ENCODE measurements at regions not wholly inside any gene's neighbourhood (a gene's known extent, or its start where the extent isn't known, plus 50 kb on each side); places are given as distances from the start of the nearest gene placed in this dataset.

DNA sequence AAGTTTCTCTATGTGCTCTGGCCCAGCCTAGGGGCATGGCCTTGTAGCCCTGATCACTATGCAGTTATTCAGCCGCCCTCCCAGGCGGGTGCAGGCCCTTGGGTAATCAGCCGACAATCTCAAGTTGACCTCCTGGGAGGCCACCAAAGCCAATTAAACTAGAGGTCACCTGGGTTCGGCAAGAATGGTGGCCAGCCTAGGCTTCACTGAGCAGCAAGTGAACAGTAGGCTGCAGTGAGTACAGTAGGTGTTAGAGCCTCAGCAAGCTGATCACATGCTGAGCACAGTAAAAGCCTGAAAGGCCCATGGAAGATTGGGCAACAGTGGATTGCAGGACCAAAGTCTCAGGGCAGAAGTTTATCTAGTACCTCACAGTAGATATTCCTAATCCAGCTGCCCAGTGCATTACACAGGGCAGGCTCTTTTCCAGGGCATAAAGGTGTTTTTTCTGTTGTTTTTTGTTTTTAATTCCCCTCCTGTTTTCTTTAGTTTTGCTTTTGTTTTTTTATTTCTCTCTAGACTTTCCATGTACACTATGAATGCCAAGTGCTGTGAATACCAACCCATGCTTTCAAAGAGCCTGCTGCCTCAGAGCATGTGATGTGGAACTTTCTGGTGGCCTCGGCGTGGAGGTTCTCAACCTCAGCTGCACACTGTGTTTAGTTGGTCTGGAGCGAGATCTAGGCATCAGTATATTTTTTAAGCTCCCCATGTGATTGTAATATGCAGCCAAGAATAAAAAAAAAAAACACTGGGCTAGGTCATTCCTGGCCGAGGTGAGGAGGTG, 55.9 kb upstream of the ATL2 start (continued):
- TF ChIP-seq ZNF235 (CRISPR knock-in tag; IDR thresholded peaks at IDR 0.05; ENCODE audit: borderline replicate concordance) (no peak), TIGD3 (CRISPR knock-in tag; IDR thresholded peaks at IDR 0.05; ENCODE audit: borderline replicate concordance) (peak; percentile 71; the same call in 1 of the 2 replicates), ZNF569 (CRISPR knock-in tag; IDR thresholded peaks at IDR 0.05; ENCODE audit: borderline replicate concordance) (no peak), CERS6 (CRISPR knock-in tag; IDR thresholded peaks at IDR 0.05) (no peak), ZNF280B (CRISPR knock-in tag; IDR thresholded peaks at IDR 0.05; ENCODE audit: borderline replicate concordance) (peak; percentile 99), ZNF644 (CRISPR knock-in tag; IDR thresholded peaks at IDR 0.05; ENCODE audit: low read depth) (peak; percentile 99), TMF1 (CRISPR knock-in tag; IDR thresholded peaks at IDR 0.05; ENCODE audit: low read depth) (0 out of 2 replicates have a peak, but pooled peaks have one; percentile 23), ATF7 (IDR thresholded peaks at IDR 0.05) (peak; percentile 46; the same call in 1 of the 2 replicates), ATF7 (CRISPR knock-in tag; IDR thresholded peaks at IDR 0.05) (peak; percentile 91; the same call in 1 of the 2 replicates), PRPF4 (IDR thresholded peaks at IDR 0.05; ENCODE audit: low read depth, low read length, poor library complexity, severe bottlenecking) (no peak), ZNF326 (CRISPR knock-in tag; IDR thresholded peaks at IDR 0.05; ENCODE audit: borderline replicate concordance) (no peak), SMARCE1 (IDR thresholded peaks at IDR 0.05; ENCODE audit: borderline replicate concordance) (no peak), ISX (CRISPR knock-in tag; conservative IDR thresholded peaks at IDR 0.05) (no peak)
- TF ChIP-seq, protein P1, sequence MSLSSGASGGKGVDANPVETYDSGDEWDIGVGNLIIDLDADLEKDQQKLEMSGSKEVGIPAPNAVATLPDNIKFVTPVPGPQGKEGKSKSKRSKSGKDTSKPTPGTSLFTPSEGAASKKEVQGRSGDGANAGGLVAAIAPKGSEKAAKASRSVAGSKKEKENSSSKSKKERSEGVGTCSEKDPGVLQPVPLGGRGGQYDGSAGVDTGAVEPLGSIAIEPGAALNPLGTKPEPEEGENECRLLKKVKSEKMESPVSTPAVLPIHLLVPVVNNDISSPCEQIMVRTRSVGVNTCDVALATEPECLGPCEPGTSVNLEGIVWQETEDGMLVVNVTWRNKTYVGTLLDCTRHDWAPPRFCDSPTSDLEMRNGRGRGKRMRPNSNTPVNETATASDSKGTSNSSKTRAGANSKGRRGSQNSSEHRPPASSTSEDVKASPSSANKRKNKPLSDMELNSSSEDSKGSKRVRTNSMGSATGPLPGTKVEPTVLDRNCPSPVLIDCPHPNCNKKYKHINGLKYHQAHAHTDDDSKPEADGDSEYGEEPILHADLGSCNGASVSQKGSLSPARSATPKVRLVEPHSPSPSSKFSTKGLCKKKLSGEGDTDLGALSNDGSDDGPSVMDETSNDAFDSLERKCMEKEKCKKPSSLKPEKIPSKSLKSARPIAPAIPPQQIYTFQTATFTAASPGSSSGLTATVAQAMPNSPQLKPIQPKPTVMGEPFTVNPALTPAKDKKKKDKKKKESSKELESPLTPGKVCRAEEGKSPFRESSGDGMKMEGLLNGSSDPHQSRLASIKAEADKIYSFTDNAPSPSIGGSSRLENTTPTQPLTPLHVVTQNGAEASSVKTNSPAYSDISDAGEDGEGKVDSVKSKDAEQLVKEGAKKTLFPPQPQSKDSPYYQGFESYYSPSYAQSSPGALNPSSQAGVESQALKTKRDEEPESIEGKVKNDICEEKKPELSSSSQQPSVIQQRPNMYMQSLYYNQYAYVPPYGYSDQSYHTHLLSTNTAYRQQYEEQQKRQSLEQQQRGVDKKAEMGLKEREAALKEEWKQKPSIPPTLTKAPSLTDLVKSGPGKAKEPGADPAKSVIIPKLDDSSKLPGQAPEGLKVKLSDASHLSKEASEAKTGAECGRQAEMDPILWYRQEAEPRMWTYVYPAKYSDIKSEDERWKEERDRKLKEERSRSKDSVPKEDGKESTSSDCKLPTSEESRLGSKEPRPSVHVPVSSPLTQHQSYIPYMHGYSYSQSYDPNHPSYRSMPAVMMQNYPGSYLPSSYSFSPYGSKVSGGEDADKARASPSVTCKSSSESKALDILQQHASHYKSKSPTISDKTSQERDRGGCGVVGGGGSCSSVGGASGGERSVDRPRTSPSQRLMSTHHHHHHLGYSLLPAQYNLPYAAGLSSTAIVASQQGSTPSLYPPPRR (CRISPR knock-in tag; IDR thresholded peaks at IDR 0.05; ENCODE audit: borderline replicate concordance), result peak; percentile 91
- TF ChIP-seq, protein P2, sequence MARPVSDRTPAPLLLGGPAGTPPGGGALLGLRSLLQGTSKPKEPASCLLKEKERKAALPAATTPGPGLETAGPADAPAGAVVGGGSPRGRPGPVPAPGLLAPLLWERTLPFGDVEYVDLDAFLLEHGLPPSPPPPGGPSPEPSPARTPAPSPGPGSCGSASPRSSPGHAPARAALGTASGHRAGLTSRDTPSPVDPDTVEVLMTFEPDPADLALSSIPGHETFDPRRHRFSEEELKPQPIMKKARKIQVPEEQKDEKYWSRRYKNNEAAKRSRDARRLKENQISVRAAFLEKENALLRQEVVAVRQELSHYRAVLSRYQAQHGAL (CRISPR knock-in tag; IDR thresholded peaks at IDR 0.05; ENCODE audit: not compliant biosample characterization), result no peak
- TF ChIP-seq, protein P3, sequence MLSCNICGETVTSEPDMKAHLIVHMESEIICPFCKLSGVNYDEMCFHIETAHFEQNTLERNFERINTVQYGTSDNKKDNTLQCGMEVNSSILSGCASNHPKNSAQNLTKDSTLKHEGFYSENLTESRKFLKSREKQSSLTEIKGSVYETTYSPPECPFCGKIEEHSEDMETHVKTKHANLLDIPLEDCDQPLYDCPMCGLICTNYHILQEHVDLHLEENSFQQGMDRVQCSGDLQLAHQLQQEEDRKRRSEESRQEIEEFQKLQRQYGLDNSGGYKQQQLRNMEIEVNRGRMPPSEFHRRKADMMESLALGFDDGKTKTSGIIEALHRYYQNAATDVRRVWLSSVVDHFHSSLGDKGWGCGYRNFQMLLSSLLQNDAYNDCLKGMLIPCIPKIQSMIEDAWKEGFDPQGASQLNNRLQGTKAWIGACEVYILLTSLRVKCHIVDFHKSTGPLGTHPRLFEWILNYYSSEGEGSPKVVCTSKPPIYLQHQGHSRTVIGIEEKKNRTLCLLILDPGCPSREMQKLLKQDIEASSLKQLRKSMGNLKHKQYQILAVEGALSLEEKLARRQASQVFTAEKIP (CRISPR knock-in tag; IDR thresholded peaks at IDR 0.05; ENCODE audit: borderline replicate concordance), result no peak
